ENCODE measurements at regions not wholly inside any gene's neighbourhood (a gene's known extent, or its start where the extent isn't known, plus 50 kb on each side); places are given as distances from the start of the nearest gene placed in this dataset.

DNA sequence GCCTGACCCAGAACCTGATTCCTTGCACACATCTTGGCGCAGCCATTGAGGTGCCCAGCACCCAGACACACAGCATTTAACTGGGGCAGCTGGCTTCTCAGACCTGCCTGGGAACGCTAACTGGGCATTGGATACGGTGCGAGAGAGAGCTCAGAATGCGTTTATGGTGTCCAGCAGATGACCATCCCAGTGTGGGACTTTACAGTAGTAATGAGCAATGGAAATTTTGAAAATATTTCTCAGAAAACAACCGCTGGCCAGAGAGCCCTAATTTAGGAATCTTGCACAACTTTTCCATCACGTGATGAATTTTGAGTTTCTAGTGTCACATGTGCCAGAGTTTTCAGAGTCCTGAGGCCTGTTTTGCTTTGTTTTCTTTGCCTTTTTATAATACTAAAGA is 78.2 kb upstream of the SEC61G start:
- TF ChIP-seq, protein P1, sequence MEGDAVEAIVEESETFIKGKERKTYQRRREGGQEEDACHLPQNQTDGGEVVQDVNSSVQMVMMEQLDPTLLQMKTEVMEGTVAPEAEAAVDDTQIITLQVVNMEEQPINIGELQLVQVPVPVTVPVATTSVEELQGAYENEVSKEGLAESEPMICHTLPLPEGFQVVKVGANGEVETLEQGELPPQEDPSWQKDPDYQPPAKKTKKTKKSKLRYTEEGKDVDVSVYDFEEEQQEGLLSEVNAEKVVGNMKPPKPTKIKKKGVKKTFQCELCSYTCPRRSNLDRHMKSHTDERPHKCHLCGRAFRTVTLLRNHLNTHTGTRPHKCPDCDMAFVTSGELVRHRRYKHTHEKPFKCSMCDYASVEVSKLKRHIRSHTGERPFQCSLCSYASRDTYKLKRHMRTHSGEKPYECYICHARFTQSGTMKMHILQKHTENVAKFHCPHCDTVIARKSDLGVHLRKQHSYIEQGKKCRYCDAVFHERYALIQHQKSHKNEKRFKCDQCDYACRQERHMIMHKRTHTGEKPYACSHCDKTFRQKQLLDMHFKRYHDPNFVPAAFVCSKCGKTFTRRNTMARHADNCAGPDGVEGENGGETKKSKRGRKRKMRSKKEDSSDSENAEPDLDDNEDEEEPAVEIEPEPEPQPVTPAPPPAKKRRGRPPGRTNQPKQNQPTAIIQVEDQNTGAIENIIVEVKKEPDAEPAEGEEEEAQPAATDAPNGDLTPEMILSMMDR (IDR thresholded peaks at IDR 0.05; ENCODE audit: poor library complexity, severe bottlenecking): no peak
- TF ChIP-seq SMC3 (conservative IDR thresholded peaks at IDR 0.05; ENCODE audit: poor library complexity) (no peak), EP300 (conservative IDR thresholded peaks at IDR 0.05; ENCODE audit: poor library complexity, severe bottlenecking) (no peak), TAF1 (IDR thresholded peaks at IDR 0.05; ENCODE audit: low read depth) (no peak), EZH2 (IDR thresholded peaks at IDR 0.05; ENCODE audit: borderline replicate concordance, insufficient read depth, low read length, poor library complexity, severe bottlenecking) (no peak), POLR2AphosphoS5 (IDR thresholded peaks at IDR 0.05) (no peak), REST (IDR thresholded peaks at IDR 0.05; ENCODE audit: borderline replicate concordance) (no peak), RAD21 (conservative IDR thresholded peaks at IDR 0.05) (no peak)
